ENCODE measurements at regions not wholly inside any gene's neighbourhood (a gene's known extent, or its start where the extent isn't known, plus 50 kb on each side); places are given as distances from the start of the nearest gene placed in this dataset.

- no peak for DNase-seq (ENCODE audit: low read depth, low spot score)
Observed at GRCh38 chr9:90368241-90368640, 274.4 kb downstream of the DIRAS2 start.

GRCh38 chr9:90368928-90369327, 273.7 kb downstream of the DIRAS2 start:
- DNase-seq (ENCODE audit: low read depth, low spot score): no peak

GRCh38 chr9:90379771-90380170, 262.9 kb downstream of the DIRAS2 start:
- no peak for DNase-seq (ENCODE audit: low read depth, low spot score)

- DNase-seq (ENCODE audit: low read depth, low spot score): no peak
Observed at GRCh38 chr9:90385146-90385545, 257.5 kb downstream of the DIRAS2 start.

- DNase-seq (ENCODE audit: low read depth, low spot score): no peak
Observed at GRCh38 chr9:90393365-90394152, 249.1 kb downstream of the DIRAS2 start.

GRCh38 chr9:90394871-90395270, 247.8 kb downstream of the DIRAS2 start:
- DNase-seq (ENCODE audit: low read depth, low spot score): no peak

GRCh38 chr9:90400091-90400490, 242.5 kb downstream of the DIRAS2 start:
- DNase-seq (ENCODE audit: low read depth, low spot score): no peak

- DNase-seq (ENCODE audit: low read depth, low spot score): no peak
Observed at GRCh38 chr9:90408659-90409058, 234.0 kb downstream of the DIRAS2 start.

GRCh38 chr9:90419221-90419851, 223.3 kb downstream of the DIRAS2 start:
- no peak for DNase-seq (ENCODE audit: low read depth, low spot score)

GRCh38 chr9:90420211-90420610, 222.4 kb downstream of the DIRAS2 start:
- DNase-seq (ENCODE audit: low read depth, low spot score): no peak

GRCh38 chr9:90420768-90421513, 221.7 kb downstream of the DIRAS2 start:
- DNase-seq (ENCODE audit: low read depth, low spot score): no peak

- DNase-seq (ENCODE audit: low read depth, low spot score): no peak
Observed at GRCh38 chr9:90421786-90422185, 220.8 kb downstream of the DIRAS2 start.

GRCh38 chr9:90423661-90424193, 218.9 kb downstream of the DIRAS2 start:
- DNase-seq (ENCODE audit: low read depth, low spot score): no peak

GRCh38 chr9:90428517-90428916, 214.1 kb downstream of the DIRAS2 start:
- DNase-seq (ENCODE audit: low read depth, low spot score): no peak

GRCh38 chr9:90432951-90433350, 209.7 kb downstream of the DIRAS2 start:
- no peak for DNase-seq (ENCODE audit: low read depth, low spot score)

- no peak for DNase-seq (ENCODE audit: low read depth, low spot score)
Observed at GRCh38 chr9:90433398-90433941, 209.2 kb downstream of the DIRAS2 start.

GRCh38 chr9:90441814-90442213, 200.8 kb downstream of the DIRAS2 start:
- DNase-seq (ENCODE audit: low read depth, low spot score): no peak

GRCh38 chr9:90442723-90443122, 199.9 kb downstream of the DIRAS2 start:
- DNase-seq (ENCODE audit: low read depth, low spot score): no peak

GRCh38 chr9:90444609-90445204, 197.9 kb downstream of the DIRAS2 start:
- no peak for DNase-seq (ENCODE audit: low read depth, low spot score)

- no peak for DNase-seq (ENCODE audit: low read depth, low spot score)
Observed at GRCh38 chr9:90445391-90445790, 197.2 kb downstream of the DIRAS2 start.

- no peak for DNase-seq (ENCODE audit: low read depth, low spot score)
Observed at GRCh38 chr9:90446200-90446948, 196.2 kb downstream of the DIRAS2 start.
